ENCODE measurements at regions not wholly inside any gene's neighbourhood (a gene's known extent, or its start where the extent isn't known, plus 50 kb on each side); places are given as distances from the start of the nearest gene placed in this dataset.

DNA sequence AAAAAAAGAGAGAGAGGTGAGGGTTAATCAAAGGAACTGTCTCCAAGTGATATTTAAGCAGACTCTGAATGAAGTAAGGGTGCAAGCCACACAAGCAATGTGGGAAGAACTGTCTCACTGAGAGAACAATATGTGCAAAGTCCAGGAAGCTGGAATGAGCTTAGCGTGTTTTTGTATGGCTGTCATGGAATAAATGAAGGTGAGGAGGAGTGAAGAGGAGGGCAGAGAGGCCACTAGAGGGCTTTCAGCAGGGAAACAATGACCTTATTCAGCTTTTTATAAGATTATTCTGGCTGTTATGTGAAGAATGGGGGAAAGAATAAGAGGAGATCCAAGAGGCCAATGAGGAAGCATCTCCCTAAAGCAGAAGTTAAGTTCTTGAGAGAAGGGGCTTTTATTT lies 86.9 kb upstream of the COL8A1 start:
- TF ChIP-seq EP300 (IDR thresholded peaks at IDR 0.05; ENCODE audit: borderline replicate concordance in 1 of 2, control insufficient read depth in 1 of 2, low read depth in 2 of 2, low read length in 2 of 2), result no peak
- no peak for TF ChIP-seq NBN (IDR thresholded peaks at IDR 0.05)
- TF ChIP-seq BMI1 (IDR thresholded peaks at IDR 0.05; ENCODE audit: borderline replicate concordance), result no peak
- TF ChIP-seq POLR2AphosphoS2 (IDR thresholded peaks at IDR 0.05; ENCODE audit: low read depth, low read length), result no peak
- TF ChIP-seq, protein P1, sequence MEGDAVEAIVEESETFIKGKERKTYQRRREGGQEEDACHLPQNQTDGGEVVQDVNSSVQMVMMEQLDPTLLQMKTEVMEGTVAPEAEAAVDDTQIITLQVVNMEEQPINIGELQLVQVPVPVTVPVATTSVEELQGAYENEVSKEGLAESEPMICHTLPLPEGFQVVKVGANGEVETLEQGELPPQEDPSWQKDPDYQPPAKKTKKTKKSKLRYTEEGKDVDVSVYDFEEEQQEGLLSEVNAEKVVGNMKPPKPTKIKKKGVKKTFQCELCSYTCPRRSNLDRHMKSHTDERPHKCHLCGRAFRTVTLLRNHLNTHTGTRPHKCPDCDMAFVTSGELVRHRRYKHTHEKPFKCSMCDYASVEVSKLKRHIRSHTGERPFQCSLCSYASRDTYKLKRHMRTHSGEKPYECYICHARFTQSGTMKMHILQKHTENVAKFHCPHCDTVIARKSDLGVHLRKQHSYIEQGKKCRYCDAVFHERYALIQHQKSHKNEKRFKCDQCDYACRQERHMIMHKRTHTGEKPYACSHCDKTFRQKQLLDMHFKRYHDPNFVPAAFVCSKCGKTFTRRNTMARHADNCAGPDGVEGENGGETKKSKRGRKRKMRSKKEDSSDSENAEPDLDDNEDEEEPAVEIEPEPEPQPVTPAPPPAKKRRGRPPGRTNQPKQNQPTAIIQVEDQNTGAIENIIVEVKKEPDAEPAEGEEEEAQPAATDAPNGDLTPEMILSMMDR (IDR thresholded peaks at IDR 0.05 in 2 of 3, conservative IDR thresholded peaks at IDR 0.05 in 1 of 3; ENCODE audit: control insufficient read depth in 2 of 3, extremely low read depth in 1 of 3, insufficient read depth in 1 of 3, low read depth in 3 of 3, low read length in 3 of 3), result no peak
- no peak for TF ChIP-seq RAD21 (IDR thresholded peaks at IDR 0.05; ENCODE audit: insufficient read depth, low read depth, low read length)
- TF ChIP-seq SIN3A (IDR thresholded peaks at IDR 0.05; ENCODE audit: low read depth, low read length), result no peak
- TF ChIP-seq, protein P2, sequence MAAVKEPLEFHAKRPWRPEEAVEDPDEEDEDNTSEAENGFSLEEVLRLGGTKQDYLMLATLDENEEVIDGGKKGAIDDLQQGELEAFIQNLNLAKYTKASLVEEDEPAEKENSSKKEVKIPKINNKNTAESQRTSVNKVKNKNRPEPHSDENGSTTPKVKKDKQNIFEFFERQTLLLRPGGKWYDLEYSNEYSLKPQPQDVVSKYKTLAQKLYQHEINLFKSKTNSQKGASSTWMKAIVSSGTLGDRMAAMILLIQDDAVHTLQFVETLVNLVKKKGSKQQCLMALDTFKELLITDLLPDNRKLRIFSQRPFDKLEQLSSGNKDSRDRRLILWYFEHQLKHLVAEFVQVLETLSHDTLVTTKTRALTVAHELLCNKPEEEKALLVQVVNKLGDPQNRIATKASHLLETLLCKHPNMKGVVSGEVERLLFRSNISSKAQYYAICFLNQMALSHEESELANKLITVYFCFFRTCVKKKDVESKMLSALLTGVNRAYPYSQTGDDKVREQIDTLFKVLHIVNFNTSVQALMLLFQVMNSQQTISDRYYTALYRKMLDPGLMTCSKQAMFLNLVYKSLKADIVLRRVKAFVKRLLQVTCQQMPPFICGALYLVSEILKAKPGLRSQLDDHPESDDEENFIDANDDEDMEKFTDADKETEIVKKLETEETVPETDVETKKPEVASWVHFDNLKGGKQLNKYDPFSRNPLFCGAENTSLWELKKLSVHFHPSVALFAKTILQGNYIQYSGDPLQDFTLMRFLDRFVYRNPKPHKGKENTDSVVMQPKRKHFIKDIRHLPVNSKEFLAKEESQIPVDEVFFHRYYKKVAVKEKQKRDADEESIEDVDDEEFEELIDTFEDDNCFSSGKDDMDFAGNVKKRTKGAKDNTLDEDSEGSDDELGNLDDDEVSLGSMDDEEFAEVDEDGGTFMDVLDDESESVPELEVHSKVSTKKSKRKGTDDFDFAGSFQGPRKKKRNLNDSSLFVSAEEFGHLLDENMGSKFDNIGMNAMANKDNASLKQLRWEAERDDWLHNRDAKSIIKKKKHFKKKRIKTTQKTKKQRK (IDR thresholded peaks at IDR 0.05; ENCODE audit: low read depth, low read length), result no peak
- TF ChIP-seq ZBTB33 (IDR thresholded peaks at IDR 0.05), result no peak
- TF ChIP-seq HDAC6 (IDR thresholded peaks at IDR 0.05; ENCODE audit: unreplicated experiment), result no peak
- no peak for TF ChIP-seq POLR2AphosphoS5 (IDR thresholded peaks at IDR 0.05; ENCODE audit: low read length)
- TF ChIP-seq NFYA (IDR thresholded peaks at IDR 0.05; ENCODE audit: borderline replicate concordance, low read depth, low read length), result no peak
